C4-2B (cell line): ENCODE measurements at regions not wholly inside any gene's neighbourhood (a gene's known extent, or its start where the extent isn't known, plus 50 kb on each side); places are given as distances from the start of the nearest gene placed in this dataset.

Experiments
- H3K27ac ChIP-seq: fragments of 450-650 bp; 2 replicates; pipeline ENCODE4 v1.5.1; 2017
- ZFX ChIP-seq: fragments of 450-650 bp; IDR thresholded peaks from 2 replicates; pipeline ENCODE4 v1.6.1; 2017
- TF ChIP-seq, protein P1 (sequence below): fragments of 450-650 bp; conservative IDR thresholded peaks from 2 replicates; pipeline ENCODE4 v1.5.1; 2017; ENCODE audit warnings: mild to moderate bottlenecking

DNA sequence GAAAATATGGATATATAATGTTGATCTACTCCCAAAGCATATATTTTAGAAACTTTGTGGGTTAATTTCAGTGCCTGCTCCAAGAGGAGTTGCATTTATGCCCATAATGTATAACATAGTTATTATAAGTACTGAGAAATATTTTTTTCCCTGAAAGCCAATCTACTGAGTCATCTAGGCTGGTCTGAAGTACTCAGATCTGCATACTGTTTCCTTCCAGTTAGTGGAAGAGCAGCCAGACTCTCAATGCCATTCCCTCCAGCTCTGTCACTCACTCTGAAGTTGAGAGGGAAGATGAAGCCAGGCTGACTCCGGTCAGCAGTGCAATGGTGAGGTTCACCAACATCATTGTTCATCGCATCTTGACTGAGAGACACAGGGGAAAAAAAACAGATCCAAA is 505.1 kb downstream of the PPARGC1A start:
- TF ChIP-seq, protein P1, sequence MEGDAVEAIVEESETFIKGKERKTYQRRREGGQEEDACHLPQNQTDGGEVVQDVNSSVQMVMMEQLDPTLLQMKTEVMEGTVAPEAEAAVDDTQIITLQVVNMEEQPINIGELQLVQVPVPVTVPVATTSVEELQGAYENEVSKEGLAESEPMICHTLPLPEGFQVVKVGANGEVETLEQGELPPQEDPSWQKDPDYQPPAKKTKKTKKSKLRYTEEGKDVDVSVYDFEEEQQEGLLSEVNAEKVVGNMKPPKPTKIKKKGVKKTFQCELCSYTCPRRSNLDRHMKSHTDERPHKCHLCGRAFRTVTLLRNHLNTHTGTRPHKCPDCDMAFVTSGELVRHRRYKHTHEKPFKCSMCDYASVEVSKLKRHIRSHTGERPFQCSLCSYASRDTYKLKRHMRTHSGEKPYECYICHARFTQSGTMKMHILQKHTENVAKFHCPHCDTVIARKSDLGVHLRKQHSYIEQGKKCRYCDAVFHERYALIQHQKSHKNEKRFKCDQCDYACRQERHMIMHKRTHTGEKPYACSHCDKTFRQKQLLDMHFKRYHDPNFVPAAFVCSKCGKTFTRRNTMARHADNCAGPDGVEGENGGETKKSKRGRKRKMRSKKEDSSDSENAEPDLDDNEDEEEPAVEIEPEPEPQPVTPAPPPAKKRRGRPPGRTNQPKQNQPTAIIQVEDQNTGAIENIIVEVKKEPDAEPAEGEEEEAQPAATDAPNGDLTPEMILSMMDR: no peak
- H3K27ac ChIP-seq: no peak overlapping the region

DNA sequence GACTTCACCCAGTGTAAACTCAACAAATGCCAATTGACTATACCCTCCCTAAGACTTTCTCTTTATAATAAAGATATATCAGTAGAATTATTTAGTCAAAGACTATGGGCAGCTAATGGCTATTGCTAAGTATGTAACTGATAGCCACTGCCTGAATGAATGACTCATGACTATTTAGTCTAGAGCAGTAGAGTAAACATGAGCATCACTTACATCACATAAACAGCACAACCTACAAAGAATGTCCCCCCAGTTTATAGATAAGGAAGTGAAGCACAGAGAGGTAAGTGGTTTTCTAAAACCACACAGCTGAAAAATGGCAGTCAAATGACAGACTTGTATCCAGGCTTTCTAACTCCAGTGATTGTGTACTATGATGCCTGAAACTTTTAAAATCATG is 507.0 kb downstream of the PPARGC1A start:
- TF ChIP-seq ZFX: no peak
- TF ChIP-seq, protein P1: no peak
- H3K27ac ChIP-seq: no peak overlapping the region

DNA sequence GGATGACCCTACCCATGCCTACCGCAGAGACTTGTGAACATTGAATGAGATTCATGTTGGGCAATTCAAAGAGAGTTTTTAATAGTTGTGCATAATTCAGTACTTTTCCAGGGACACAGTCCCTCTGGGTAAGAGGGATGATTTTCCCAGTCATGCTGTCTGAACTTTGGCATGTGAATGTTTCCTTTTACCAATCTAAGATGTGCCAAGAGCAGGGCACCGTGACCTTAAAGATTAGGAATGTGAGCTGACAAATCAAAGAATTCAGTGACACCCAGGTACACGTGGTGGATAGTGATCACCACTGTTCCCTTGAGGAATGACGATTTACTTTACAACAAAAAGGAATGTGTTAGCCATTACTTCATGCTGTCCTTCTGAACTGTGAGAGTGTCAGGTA is 515.6 kb downstream of the PPARGC1A start:
- H3K27ac ChIP-seq: no peak overlapping the region
- TF ChIP-seq, protein P1: no peak
- TF ChIP-seq ZFX: no peak

- no peak overlapping the region for H3K27ac ChIP-seq
- TF ChIP-seq ZFX: no peak
- TF ChIP-seq, protein P1: no peak
These were observed 516.6 kb downstream of the PPARGC1A start for GRCh38 chr4:23373261-23373660.

DNA sequence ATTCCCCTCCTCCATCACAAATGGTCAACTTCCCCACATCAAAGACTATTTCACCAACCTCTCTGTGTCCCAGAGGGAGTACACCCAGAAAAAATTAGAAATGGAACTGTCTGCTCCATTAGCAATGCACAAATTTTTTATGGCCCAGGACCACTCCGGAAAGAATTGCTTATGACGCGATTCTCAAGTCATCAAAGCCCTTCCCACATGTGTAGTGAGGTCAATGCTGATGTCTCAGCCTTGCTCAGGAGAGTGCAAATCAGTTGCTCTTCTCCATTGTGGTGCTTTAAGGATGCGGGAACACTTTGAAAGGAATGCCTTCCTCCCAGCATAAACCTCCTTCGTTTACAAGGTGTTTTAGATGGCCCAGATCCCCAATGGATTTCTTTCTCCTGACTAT is 518.3 kb downstream of the PPARGC1A start:
- TF ChIP-seq, protein P1: no peak
- no peak for TF ChIP-seq ZFX
- H3K27ac ChIP-seq: no peak overlapping the region

- no peak for TF ChIP-seq ZFX
- TF ChIP-seq, protein P1: no peak
- no peak overlapping the region for H3K27ac ChIP-seq
These were observed 520.5 kb downstream of the PPARGC1A start for GRCh38 chr4:23369331-23369730.

DNA sequence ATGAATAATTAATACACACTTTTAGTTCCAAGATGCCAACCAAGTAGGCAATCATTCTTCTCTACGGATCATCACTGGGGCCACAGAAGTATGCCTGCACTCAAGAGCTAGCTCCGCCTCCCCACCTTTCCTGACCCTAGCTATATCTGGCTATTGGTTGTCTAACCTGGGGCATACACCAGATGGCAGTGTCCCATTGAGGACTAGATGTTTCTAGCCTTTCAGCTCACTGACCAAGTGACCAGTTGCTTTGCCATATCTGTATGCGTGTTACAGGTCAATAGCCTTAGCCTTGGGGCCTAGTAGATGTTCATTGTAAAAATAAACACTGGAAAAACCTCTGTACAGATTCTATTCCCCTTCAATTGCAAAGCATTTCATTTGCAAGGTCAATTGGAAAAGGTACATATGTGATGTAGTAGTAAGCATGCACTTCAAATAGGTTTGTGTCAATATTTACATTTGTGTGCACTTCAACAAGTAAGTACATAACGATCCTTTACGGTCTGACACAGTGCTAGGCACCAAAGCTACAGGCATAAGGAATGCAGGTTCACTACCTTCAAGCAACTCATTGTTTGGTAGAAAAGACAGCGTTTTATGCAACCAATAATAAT is 521.7 kb downstream of the PPARGC1A start:
- TF ChIP-seq, protein P1: peak; percentile 63
- no peak for TF ChIP-seq ZFX
- no peak overlapping the region for H3K27ac ChIP-seq
